Neural cell (in vitro differentiated cells): ENCODE measurements at regions not wholly inside any gene's neighbourhood (a gene's known extent, or its start where the extent isn't known, plus 50 kb on each side); places are given as distances from the start of the nearest gene placed in this dataset.

Experiments
- CTCF ChIP-seq: fragments of 450-650 bp; IDR thresholded peaks from 2 replicates; pipeline ENCODE4 v1.5.1; 2014; ENCODE audit warnings: antibody characterized with exemption, mild to moderate bottlenecking, moderate library complexity; ENCODE audit not compliant: poor library complexity, severe bottlenecking
- POLR2AphosphoS5 ChIP-seq: IDR thresholded peaks from 2 replicates; pipeline ENCODE4 v1.6.1; 2012
- RAD21 ChIP-seq: fragments of 450-650 bp; conservative IDR thresholded peaks from 2 replicates; pipeline ENCODE4 v1.6.1; 2014; ENCODE audit warnings: antibody characterized with exemption, mild to moderate bottlenecking, moderate library complexity
- SMC3 ChIP-seq: fragments of 450-650 bp; conservative IDR thresholded peaks from 2 replicates; pipeline ENCODE4 v1.6.1; 2014; ENCODE audit warnings: antibody characterized with exemption, mild to moderate bottlenecking, moderate library complexity; ENCODE audit not compliant: poor library complexity
- TAF1 ChIP-seq: IDR thresholded peaks from 2 replicates; pipeline ENCODE4 v1.6.1; 2012; ENCODE audit warnings: low read depth

GRCh38 chr6:170145272-170145592, 145.6 kb downstream of the DLL1 start:
- no peak for TF ChIP-seq RAD21
- no peak for TF ChIP-seq CTCF
- no peak for TF ChIP-seq TAF1
- no peak for TF ChIP-seq POLR2AphosphoS5
- TF ChIP-seq SMC3: no peak
